Activated CD8-positive, alpha-beta memory T cell treated with anti-CD3 and anti-CD28 coated beads for 36 hours (primary cell): ENCODE measurements at regions not wholly inside any gene's neighbourhood (a gene's known extent, or its start where the extent isn't known, plus 50 kb on each side); places are given as distances from the start of the nearest gene placed in this dataset.

Experiments
- CTCF ChIA-PET: fragments of 350-600 bp; sonication (Branson Sonifier 250); formaldehyde crosslinking; loops from one replicate; lab custom pipeline; 2021; ENCODE audit warnings: antibody characterized with exemption; lab: Charles Lee
- POLR2A ChIA-PET: fragments of 350-600 bp; sonication (Branson Sonifier 250); formaldehyde crosslinking; loops from one replicate; lab custom pipeline; 2021; ENCODE audit warnings: antibody characterized with exemption; lab: Charles Lee

DNA sequence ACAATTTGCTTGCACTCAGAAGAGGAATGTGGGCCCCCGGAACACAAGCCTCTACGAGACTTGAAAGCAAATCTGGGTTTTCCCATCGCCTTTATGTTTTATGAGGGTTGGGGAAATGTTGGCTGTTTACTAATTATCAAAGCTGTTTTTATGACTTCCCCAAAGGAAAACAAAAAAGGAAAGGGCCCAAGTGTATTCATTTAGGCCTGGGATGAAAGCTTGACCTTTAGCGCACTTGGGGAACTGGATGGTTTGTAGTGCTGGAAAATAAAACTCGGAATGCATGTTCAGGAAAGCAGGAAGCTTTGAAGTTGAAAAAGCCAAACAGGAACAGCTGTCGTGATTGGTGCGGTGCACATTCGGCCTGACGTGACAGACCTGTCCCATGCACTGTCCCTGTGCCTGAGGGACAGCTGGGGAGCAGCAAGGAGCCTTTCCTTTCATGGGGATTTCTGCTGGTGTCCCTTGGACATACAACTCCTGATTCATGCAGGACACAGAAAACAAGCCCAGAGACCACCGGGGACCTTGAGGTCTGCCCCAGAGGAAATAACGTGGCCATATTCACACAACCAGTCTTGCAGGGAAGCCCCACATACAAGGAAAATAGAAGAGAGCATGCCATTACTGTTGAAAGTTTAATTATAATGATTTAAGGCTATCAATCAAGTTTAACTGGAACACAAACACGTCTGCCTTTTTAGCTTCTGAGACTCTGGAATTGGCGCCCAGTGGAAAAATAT, 169.7 kb upstream of the APCDD1 start:
- POLR2A ChIA-PET = no interaction called here
- CTCF ChIA-PET = no interaction called here

DNA sequence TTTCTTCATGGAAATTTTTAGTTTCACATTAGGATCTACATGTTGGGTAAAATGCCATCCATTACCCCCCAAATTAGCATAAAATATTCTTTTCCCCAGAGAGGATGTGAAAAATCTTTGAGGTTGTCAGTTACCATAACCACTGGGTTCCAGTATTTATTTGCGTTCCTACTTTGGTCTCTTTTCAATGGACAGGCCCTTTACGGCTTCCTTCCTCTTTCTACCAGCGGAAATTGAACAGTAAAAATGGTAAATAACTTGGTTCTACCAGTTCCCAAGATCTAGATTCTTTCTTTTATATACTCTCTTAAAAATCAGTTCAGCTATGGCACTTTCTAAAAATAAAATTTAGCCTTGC, 169.2 kb upstream of the APCDD1 start:
- ChIA-PET POLR2A (no interaction called here), CTCF (no interaction called here)

DNA sequence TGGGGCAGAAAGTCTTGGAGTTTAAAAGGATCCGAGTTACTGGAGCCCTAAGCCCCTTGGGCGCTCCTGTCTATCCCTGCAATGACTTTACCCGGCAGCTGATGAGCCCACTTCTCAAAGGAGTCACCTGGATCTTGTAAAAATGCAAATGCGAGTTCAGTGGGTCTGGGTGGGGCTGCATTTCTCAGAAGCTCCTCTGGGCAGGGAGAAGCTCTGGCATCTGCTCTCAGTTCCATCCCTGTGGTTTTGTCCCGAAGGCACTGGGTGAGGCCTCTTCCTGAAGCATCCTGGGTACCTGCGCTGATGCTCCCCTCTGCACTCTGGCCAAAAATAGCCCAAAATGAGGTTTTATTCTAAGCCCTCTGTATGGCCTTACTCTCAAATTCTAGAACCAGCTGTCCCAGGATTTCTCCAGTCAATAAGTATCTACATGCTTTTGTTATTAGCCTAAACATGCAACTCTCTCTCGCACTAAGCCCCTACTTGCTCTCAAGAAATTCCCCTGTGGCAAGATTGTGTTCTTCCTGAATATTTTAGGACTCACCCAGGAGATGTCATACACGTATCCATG, 167.8 kb upstream of the APCDD1 start:
- POLR2A ChIA-PET = no interaction called here
- CTCF ChIA-PET = no interaction called here

DNA sequence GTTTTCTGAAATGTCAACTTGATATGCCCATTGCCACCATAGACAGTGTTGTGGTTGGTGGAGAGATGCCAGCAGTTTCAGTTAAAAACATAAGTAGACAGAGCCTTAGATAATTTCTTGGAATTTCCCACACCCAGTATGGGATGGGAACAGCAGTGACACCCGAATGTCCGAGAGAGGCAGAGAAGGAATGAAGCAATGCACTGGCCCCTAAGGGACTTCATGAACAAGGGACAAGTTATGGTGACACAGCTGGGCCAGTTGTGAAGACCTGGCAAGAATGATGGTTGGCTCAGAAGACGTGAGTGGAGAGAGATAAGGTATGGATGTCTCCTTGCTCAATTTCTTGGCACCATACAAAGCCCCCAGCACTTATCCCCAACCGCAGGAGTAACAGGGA, 165.2 kb upstream of the APCDD1 start:
- CTCF ChIA-PET = no interaction called here
- POLR2A ChIA-PET = no interaction called here

DNA sequence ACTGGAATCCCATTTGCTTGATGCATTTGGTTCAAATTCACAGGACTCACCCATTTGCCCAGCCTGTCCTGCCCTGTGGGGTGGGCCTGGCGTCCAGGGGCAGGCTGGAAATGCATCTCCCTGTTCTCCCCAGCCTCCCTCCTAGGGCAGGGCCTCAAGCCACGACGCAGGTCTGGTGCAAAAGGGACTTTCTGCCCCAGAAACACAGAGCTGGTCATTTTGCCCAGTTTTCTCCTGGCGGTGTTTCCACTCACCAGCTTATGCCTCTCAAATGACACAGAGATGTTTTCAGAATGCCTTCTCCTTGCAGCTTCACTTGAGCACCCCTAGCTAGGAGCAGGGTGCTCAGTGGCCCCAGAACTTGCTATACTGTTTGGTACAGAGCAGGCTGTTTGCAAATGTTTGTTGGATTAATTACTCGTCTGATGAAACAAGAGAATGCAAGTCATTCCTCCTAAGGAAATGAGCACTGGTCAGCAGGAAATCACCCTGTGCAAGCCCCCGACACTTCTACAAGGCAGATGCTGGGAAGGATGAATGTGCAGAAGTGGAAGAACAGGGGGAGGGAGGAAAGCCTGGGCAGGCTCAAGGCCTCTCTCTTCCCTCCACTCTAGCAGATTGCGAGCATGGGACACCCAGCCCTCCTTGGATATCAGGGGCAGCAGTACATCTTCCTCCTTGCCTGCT, 164.3 kb upstream of the APCDD1 start:
- POLR2A ChIA-PET = no interaction called here
- CTCF ChIA-PET = no interaction called here

DNA sequence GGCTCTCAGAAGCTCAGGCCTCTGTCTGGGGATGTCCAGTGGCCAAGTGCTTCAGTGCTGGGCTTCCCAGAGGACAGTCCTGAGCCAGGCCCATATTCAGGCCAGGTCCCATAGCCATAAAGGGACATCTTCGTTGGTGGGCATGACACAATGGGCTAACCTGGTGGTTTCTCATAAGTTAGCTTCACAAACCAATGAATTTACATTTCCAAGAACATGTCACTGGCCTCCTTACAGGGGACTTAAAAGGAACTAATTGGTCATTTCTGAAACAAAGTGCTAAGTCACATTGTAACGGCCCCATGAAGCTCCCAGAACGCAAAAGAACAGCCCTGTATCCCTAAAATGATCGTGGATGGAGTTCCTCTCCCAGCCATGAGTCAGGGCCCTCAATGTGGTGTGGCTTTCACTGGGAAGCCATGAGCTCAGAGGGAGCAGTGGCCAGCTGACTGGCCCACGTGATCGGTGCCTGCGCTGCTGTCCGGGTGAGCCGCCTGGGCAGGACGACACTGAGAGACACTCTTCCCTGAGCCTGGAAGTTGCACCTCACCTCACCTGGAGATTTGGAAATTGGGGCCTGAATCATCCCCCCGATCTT, 163.7 kb upstream of the APCDD1 start:
- POLR2A ChIA-PET = no interaction called here

DNA sequence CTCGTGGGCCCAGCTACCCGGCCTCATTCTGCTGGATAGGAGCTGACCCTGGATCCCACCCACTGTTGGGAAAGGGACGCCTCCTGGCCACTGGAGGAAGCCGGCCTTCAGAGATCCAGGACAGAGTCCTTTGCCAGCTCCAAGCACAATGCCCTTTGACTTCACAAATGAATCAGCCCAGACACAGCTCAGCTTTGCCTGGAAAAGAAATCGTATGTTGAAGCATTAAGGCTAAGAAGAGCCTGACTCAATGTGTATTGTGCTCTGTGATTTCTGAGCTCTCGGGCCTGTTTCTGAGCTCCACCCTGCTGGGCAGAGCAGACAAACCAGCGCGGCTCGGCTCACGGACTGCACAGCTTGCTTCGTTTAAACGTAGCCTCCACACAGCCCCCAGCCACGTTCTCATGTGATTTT, 162.9 kb upstream of the APCDD1 start:
- POLR2A ChIA-PET = no interaction called here

More for the DNA sequence above, 163.7 kb upstream of the APCDD1 start:
- CTCF ChIA-PET = no interaction called here

DNA sequence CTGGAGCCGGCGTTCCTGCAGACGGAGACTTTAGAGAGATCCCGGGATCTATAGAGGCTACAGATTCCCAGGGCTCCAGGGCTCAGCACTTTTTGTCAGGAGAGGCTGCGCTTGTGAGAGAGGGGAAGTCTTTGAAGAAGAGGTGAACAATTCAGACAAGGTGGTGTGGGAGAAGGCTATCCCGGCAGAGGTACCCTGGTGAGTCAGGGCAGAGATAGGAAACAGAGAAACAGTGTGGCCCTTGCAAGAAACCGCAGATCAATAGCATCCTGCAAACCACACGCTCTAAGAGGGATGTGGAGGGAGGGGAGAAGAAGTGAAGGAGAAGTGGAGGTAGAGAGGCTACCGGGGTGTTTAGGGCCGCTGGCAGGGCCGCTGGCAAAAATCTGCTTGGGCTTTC, 160.5 kb upstream of the APCDD1 start:
- ChIA-PET POLR2A (no interaction called here), CTCF (no interaction called here)

More for the DNA sequence above, 162.9 kb upstream of the APCDD1 start:
- CTCF ChIA-PET = no interaction called here

DNA sequence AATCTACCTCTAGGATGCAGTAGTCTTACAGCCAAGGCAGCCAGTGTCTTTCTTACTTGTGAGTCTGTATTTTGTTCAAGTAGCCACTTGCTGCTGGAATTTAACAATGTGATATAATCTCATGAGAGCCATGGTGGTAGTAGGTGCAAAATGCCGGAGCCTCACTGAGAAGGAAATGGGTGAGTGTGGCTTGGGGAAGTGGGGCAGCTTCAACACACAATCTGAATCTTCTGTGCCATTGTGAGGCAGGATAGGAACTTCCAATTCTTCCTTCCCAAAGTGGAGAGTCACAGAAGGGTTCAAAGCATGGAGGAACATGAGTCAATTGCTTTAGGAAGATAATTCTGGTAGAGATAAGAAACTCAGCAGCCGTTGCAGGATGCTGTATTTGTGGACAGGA, 158.7 kb upstream of the APCDD1 start:
- ChIA-PET POLR2A (no interaction called here), CTCF (no interaction called here)

DNA sequence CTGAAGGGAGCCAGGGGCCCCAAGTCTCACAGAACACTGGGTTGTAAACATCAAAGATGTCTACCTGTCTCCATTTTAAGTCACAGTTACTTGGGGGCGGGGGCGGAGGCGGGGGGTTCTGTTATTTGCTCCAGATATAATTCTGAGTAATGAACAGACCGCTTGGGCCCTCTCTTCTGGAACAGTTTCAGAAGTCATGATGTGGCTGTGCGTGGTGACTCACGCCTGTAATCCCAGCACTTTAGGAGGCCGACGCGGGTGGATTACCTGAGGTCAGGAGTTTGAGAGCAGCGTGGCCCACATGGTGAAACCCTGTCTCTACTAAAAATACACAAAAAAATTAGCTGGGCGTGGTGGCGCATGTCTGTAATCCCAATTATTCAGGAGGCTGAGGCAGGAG, 157.9 kb upstream of the APCDD1 start:
- CTCF ChIA-PET = no interaction called here
- POLR2A ChIA-PET = no interaction called here

DNA sequence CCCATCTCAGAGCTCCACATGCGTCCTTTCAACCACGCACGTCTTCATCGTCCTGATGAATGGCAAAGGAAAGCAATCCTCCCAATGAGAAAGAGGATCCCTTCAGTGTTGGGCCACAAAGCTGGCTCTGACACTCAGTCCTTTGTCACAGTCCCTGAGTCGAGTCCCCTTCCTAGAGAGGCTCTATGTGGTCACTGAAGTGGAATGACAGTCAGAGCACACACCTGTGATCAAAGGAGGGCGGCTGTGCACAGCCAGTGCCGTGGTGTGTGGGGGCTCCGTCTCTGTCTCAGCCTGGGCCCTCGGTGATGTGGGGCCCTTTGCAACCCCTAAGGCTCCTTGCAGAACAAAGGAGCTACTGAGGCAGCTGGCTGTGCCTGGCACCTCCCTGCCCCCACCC, 157.3 kb upstream of the APCDD1 start:
- POLR2A ChIA-PET = no interaction called here
- CTCF ChIA-PET = no interaction called here

DNA sequence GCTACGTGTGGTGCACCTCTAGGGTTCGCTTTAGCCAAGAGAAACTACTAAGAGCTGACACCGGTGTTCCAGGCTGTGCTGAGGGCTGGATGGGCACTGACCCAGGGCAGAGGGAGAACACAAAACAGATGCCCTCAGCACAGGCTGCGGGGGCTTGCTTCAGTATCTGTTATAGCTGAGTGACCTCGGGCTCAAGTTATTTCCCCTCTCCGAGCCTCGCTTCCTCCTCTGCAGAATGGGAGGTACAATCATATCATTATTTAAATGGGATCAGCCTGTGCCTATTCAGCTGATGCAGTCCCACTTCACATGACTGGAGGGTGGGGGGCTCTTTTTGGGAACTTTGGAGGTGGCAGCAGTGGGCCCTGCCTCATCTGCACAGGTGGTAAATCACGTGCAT, 156.1 kb upstream of the APCDD1 start:
- CTCF ChIA-PET = no interaction called here
- POLR2A ChIA-PET = no interaction called here

DNA sequence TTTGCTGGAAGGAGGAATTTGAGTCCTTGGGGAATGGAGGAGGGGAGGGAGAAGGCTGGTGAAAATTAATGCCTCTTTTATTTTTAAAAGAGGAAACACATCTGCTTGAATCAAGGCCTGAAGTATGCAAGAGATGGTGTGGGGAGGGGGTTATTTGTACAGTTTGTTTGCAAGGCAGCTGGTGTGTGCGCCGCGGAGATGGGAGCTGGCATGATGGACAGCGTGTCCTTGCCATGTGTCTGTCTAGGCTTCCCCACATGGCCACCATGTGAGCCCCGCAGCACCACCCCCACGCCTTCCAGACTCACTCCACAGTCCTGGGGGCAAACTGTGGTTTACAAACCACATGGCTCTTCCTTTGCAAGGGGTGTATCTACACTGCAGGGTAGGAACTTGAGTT, 154.8 kb upstream of the APCDD1 start:
- POLR2A ChIA-PET = no interaction called here
- CTCF ChIA-PET = no interaction called here

DNA sequence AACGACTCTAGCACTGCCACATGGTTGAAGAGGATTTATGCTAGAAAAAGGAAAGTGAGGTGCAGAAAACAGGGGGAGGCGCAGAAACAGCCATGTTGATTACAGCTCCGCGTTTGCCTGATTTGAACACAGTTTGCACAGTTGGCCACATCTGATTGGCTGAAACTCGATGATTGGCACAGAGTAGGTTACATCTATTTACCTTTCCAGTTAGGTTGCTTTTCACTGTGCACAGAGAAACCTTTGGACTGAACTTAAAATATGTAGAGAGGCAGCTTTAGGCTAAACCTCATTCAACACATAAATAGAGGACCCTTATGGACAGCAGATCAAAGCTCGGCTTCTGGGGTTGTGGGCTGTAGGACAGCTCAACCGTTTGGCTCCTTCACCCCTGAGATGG, 153.7 kb upstream of the APCDD1 start:
- ChIA-PET POLR2A (no interaction called here), CTCF (no interaction called here)

DNA sequence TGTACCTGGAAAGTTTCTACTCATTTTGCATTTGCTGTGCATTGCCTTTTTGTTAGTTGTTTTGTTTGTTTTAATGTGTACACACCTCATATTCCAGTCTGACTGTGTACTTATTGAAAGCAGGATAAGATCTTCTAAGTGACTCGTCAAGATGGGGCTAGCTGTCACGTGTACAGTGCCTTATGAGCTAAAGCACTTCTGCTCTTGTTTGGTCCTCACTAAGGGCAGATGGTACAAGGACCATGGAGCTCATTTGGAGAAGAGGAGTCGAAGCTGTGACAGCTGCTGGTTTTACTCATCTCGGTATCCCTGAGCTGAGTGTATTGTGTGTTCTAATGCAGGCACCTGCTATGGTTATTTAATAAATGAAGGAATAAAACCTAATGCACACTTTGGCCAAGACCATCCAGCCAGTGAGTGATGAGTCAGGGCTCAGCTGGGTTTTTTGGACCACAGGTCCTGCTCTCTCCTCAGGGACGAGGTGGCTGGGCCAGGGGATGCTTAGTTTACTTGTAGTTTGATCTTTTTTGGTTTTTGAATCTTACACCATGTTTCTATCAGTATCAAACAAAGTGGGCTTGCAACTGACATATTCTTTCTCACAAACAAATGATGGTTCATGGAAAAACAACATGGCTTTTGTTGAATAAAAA, 152.5 kb upstream of the APCDD1 start:
- ChIA-PET POLR2A (no interaction called here), CTCF (no interaction called here)

DNA sequence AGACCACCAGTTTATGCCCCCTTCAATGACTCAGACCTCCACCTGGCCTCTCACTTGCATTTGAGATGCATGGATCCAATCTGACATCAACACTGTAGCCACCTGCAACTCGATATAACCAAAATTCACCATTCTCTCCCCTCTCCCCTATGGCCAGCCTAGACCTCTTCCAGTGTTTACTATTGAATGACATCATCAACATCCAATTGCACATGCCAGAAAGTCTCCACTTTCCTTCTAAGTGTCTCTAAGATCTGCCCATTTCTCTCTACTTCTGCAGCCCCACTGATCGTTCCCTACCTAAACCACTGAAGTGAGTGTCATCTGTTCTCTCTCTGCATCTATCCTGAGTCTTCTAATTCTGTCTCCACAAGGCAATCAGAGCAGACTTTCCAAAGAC, 151.3 kb upstream of the APCDD1 start:
- CTCF ChIA-PET = no interaction called here
- POLR2A ChIA-PET = no interaction called here

DNA sequence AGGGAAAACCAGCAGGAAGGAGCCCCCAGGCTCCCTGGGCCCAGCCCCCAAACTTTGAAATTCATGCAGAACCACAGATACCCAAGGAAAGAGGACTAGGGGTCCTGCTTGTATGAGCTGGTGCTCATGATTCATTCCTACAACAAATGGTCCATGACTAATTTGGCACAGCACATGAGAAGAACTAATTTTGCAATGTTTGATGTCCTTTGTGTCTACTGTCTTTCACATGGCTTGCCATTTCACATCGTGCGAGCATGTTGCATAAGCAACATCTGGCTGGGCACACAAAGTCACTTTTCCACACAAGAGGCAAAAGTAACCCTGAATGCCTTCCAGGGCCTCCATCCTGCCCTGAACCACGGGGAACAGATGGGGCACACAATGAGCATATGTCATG, 149.6 kb upstream of the APCDD1 start:
- ChIA-PET POLR2A (no interaction called here), CTCF (no interaction called here)

DNA sequence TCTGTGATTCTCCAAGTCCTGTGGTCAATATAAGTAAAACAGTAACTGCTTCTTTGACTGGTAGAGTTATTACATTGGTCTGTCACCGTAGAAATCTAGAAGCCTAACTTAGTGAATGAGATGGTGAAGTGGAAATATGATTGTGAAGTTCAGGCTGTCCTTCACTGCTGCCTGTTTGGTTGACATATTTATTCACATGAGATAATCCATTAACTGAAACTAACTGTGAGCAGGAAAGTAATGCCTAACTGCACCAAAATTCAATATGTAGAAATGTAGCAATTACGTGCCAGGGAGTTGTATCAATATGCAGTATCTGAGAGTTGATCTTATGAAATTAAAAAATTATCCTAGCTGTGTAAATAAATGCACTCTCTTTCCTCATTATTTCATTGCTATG, 147.7 kb upstream of the APCDD1 start:
- CTCF ChIA-PET = no interaction called here
- POLR2A ChIA-PET = no interaction called here

DNA sequence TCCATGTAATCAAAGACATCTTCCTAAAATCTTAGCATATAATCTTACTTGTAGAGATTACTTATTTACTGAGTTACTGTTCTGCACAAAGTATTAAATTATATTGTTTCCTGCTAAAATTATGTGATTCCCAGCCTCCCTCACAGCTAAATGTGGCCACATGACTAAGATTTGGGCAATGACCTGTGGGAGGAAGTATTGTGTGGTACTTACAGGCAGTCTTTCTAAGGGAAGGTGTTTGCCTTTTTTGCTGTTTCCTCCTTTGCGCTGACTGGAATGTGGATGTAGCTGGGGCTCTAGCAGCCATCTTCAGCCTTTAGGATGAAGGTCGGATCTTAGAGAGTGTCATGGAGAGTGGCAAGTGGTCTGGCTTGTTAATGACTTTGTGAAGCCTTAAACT, 146.3 kb upstream of the APCDD1 start:
- CTCF ChIA-PET = no interaction called here
- POLR2A ChIA-PET = no interaction called here

DNA sequence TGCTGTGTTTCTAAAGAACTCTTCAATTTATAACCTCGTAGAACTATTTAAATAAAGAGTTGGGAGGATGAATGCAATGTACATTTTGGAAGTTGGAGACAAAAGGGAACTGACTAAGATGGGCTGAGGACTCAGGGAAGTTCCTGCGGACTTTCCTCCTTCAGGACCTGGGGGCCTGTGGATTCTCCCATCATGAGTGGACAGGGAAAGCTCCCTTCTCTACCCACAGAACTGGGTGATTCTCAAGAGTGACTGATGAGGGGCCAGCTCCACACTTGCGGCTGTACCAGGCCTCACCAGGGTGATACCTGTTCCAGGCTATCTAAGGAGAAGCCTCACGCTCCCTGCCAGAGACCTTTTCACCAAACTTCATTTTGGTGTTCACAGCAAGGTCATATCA, 143.8 kb upstream of the APCDD1 start:
- CTCF ChIA-PET = no interaction called here
- POLR2A ChIA-PET = no interaction called here
